Left ventricle myocardium inferior (tissue), 1 donor: ENCODE measurements at regions not wholly inside any gene's neighbourhood (a gene's known extent, or its start where the extent isn't known, plus 50 kb on each side); places are given as distances from the start of the nearest gene placed in this dataset.

Source experiments
- DNase-seq: peaks from one replicate; pipeline ENCODE4 v3.0.0-alpha.2; 2020
- H3K27ac ChIP-seq: fragments of 200-600 bp; replicated peaks from 2 replicates; pipeline ENCODE4 v1.8.0; 2021
- H3K27me3 ChIP-seq: fragments of 200-600 bp; 2 replicates; pipeline ENCODE4 v1.8.0; 2021; ENCODE audit warnings: low read depth
- H3K36me3 ChIP-seq: fragments of 200-600 bp; 2 replicates; pipeline ENCODE4 v1.8.0; 2021
- H3K4me1 ChIP-seq: fragments of 200-600 bp; 2 replicates; pipeline ENCODE4 v1.8.0; 2021
- H3K4me3 ChIP-seq: fragments of 200-600 bp; 2 replicates; pipeline ENCODE4 v1.8.0; 2021; ENCODE audit warnings: mild to moderate bottlenecking, moderate library complexity
- H3K9me3 ChIP-seq: fragments of 200-600 bp; replicated peaks from 2 replicates; pipeline ENCODE4 v1.8.0; 2021
- CTCF ChIP-seq: fragments of 200-600 bp; IDR thresholded peaks from 2 replicates; pipeline ENCODE4 v1.8.0; 2021; ENCODE audit warnings: antibody characterized with exemption, mild to moderate bottlenecking, borderline replicate concordance
- intact Hi-C: fragments of 100-400 bp; cut with micrococcal nuclease; formaldehyde crosslinking; loops from one replicate; pipeline ENCODE4 v1.11.0; 2022
- donor health status: DM: no; HTN: yes; CAD: no; lungs with severe emphysema.

- Histone ChIP-seq H3K27ac (no peak overlapping the region), H3K4me1 (no peaks in the 10 kb centered on the region), H3K4me3 (no peak overlapping the region), H3K9me3 (peaks cover 19% of the 10 kb centered on the region), H3K27me3 (peaks cover 4% of the 10 kb centered on the region), H3K36me3 (no peaks in the 10 kb centered on the region)
- no peak for TF ChIP-seq CTCF
- DNase-seq = no peak
- intact Hi-C loops = no loop called here
Observed at GRCh38 chr5:7225826-7226225, 170.1 kb upstream of the ADCY2 start.

DNA sequence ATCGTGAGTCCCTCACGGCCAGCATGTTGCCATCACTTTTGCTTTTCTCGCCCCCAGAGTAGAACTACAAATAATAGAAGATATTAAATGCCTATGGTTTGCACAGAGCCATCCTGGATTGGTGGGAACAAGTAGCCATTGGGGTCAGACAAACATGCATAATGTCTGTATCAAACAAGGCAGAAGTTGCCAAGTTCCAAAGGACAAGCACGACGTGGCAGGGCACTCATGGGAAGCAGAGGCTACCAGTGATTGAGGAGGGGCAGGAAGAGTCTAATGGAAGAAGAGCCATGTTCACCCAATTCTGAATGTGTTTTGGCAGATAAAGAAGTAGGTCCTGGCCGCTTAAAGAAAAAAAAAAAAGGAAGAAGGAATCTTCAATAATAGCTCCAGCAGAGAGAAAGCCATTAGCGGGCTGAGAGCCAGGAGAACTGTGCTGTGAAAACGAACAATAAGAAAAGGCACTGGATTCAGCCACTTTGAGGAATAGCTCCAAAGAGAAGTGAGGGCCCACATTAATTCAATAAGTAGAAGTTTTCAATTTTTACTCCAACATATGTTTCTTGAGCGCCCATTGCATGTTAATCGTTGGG lies 153.7 kb upstream of the ADCY2 start:
- no peak overlapping the region for H3K27ac ChIP-seq
- TF ChIP-seq CTCF = no peak
- no peaks in the 10 kb centered on the region for H3K36me3 ChIP-seq
- no peak overlapping the region for H3K4me3 ChIP-seq
- no peaks in the 10 kb centered on the region for H3K4me1 ChIP-seq
- intact Hi-C loops = no loop called here
- H3K27me3 ChIP-seq = peaks cover 4% of the 10 kb centered on the region
- no peaks in the 10 kb centered on the region for H3K9me3 ChIP-seq
- no peak for DNase-seq

GRCh38 chr5:7244208-7244607 lies 151.7 kb upstream of the ADCY2 start:
- no peak for DNase-seq
- no peaks in the 10 kb centered on the region for H3K4me1 ChIP-seq
- H3K4me3 ChIP-seq = no peak overlapping the region
- H3K9me3 ChIP-seq = no peaks in the 10 kb centered on the region
- intact Hi-C loops = no loop called here
- TF ChIP-seq CTCF = no peak
- no peaks in the 10 kb centered on the region for H3K36me3 ChIP-seq
- H3K27ac ChIP-seq = no peak overlapping the region
- H3K27me3 ChIP-seq = peaks cover 11% of the 10 kb centered on the region

GRCh38 chr5:7245121-7245651 lies 150.8 kb upstream of the ADCY2 start:
- Histone ChIP-seq H3K4me1 (no peaks in the 10 kb centered on the region), H3K27ac (no peak overlapping the region), H3K4me3 (no peak overlapping the region), H3K27me3 (peaks cover 11% of the 10 kb centered on the region), H3K9me3 (no peaks in the 10 kb centered on the region), H3K36me3 (no peaks in the 10 kb centered on the region)
- DNase-seq = no peak
- intact Hi-C loops = no loop called here
- TF ChIP-seq CTCF = no peak

DNA sequence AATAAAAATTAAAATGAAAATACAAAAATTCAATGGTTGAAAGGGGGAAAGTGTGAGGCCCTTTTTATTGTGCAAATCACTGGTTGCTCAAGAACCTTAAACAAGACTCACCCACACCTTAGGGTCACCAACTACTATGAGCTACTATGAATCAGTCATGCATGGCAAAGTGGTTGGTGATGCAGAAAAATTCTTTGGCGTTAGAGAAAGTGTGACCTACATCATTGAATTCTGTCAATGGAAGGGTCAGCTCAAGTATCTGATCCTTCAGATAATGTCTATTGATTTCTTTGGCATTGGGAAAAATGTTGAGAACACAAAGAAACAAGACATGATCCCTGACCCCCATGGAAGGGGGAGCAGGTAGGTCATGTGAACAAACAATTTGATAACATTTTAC lies 149.7 kb upstream of the ADCY2 start:
- no peak overlapping the region for H3K27ac ChIP-seq
- no peak overlapping the region for H3K4me3 ChIP-seq
- no peak for DNase-seq
- H3K9me3 ChIP-seq = no peaks in the 10 kb centered on the region
- intact Hi-C loops = no loop called here
- no peaks in the 10 kb centered on the region for H3K36me3 ChIP-seq
- no peaks in the 10 kb centered on the region for H3K4me1 ChIP-seq
- no peak for TF ChIP-seq CTCF
- peaks cover 11% of the 10 kb centered on the region for H3K27me3 ChIP-seq
